Astrocyte of the cerebellum (primary cell): ENCODE measurements at regions not wholly inside any gene's neighbourhood (a gene's known extent, or its start where the extent isn't known, plus 50 kb on each side); places are given as distances from the start of the nearest gene placed in this dataset.

Experiments
- DNase-seq: peaks from one replicate; pipeline ENCODE4 v3.0.0-alpha.2; 2011; ENCODE audit warnings: low read depth
- H3K4me3 ChIP-seq: 2 replicates; pipeline ENCODE4 v1.5.1; 2011; ENCODE audit warnings: mild to moderate bottlenecking, low read depth, low read length, moderate library complexity
- in situ Hi-C: cut with HindIII; loops from 2 replicates; pipeline ENCODE4 v1.10.0; 2017; ENCODE audit warnings: low sequenced_read_pairs
- TF ChIP-seq, protein P1 (sequence below): IDR thresholded peaks from 2 replicates; pipeline ENCODE4 v1.5.1; 2012; ENCODE audit warnings: low read length, low read depth, moderate library complexity, mild to moderate bottlenecking; ENCODE audit errors: missing control alignments

DNA sequence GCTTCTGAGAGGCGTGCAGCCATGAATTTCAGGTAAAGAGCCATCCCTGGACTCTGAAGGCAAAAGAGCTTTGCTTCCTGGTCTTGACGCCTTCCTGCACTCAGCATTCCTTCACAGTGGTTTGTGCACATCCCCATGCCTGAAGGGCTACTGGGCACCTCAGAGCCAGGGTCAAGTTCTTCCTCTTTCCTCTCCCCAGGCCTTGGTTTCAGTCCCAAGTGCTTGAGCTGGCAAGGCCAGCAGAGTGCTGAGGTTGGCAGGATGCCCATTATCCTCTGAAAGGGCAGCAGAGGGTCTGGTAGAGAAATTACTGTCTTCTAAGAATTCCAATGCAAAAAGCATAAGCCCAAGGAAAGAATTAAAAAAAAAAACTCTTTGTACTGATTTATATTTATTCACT, 1064.9 kb downstream of the TTLL7 start:
- TF ChIP-seq, protein P1, sequence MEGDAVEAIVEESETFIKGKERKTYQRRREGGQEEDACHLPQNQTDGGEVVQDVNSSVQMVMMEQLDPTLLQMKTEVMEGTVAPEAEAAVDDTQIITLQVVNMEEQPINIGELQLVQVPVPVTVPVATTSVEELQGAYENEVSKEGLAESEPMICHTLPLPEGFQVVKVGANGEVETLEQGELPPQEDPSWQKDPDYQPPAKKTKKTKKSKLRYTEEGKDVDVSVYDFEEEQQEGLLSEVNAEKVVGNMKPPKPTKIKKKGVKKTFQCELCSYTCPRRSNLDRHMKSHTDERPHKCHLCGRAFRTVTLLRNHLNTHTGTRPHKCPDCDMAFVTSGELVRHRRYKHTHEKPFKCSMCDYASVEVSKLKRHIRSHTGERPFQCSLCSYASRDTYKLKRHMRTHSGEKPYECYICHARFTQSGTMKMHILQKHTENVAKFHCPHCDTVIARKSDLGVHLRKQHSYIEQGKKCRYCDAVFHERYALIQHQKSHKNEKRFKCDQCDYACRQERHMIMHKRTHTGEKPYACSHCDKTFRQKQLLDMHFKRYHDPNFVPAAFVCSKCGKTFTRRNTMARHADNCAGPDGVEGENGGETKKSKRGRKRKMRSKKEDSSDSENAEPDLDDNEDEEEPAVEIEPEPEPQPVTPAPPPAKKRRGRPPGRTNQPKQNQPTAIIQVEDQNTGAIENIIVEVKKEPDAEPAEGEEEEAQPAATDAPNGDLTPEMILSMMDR: no peak
- no peak overlapping the region for H3K4me3 ChIP-seq
- in situ Hi-C loops: no loop called here
- no peak for DNase-seq

DNA sequence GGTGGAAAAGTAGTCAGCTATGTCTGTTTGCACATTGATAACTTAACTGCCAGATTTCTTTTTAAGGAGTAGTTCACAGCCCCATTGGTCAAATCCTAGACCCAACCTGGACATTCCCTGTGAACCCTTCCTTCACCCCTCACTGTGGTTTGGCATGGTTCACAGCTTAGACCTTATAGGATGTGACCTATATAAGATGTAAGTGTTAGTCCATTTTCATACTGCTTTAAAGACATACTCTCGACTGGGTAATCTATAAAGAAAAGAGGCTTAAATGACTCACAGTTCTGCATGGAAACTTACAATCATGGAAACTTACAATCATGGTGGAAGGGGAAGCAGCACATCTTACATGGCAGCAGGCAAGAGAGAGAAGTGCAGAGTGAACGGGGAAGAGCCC, 1066.2 kb downstream of the TTLL7 start:
- no peak for DNase-seq
- in situ Hi-C loops: no loop called here
- TF ChIP-seq, protein P1: no peak
- H3K4me3 ChIP-seq: no peak overlapping the region

DNA sequence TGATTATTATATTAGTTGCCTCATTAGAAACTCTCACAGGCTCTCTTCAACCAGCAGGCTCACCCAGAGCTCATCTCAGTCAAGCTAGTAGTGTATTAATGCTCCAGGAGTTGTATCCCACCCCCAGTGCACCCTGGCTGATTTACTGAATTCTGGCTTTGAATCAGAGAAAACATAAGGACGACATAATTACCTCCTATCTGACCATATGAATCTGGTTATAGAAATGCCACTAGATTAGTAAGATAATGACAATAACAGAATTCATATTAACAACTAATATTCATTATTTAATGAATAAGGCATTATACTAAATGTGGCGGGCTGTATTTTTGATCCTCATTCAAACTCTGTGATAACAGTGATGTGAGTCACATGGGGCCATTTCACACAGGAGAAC, 1066.7 kb downstream of the TTLL7 start:
- TF ChIP-seq, protein P1: no peak
- in situ Hi-C loops: no loop called here

DNA sequence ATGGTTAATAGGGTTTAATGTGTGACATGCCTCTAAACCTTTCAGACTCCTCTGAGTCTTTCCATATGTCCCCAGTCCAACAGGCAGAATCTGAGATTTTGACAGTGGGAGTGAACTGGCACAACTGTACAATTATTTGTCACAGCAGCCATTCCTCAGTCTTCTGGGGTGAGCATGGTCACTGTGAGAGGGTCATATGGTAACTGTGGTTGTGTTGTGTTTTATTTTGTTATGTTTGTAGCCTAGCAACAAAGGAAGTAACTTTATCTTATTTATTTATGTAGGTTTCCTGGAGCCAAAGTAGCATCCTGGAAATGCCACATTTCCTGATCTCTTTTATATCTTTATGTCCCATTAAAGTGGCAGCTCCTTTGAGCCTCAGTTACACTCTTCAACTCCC, 1067.9 kb downstream of the TTLL7 start:
- TF ChIP-seq, protein P1: no peak
- no peak for DNase-seq
- no peak overlapping the region for H3K4me3 ChIP-seq
- in situ Hi-C loops: no loop called here

More for the DNA sequence above, 1066.7 kb downstream of the TTLL7 start:
- no peak for DNase-seq
- no peak overlapping the region for H3K4me3 ChIP-seq

DNA sequence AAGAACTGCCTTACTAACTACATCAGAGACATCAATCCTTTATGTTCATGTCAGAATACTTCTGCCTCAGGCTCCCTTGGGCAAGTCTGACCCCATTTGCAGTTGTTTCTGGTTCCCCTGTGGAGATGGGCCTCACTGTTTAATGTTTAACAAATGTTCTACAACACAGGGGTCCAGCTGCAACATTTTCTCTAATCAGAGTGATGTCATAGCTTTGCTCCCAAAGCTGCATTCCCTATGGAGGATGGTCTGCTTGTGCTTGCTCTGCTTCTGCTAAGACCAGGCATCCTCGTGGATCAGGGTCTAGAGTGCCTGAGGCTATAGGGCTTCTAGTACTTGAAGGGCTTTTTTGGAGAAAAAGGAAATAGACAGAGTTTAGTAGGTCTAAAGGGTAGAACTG, 1071.2 kb downstream of the TTLL7 start:
- TF ChIP-seq, protein P1: no peak
- in situ Hi-C loops: no loop called here
- no peak for DNase-seq

DNA sequence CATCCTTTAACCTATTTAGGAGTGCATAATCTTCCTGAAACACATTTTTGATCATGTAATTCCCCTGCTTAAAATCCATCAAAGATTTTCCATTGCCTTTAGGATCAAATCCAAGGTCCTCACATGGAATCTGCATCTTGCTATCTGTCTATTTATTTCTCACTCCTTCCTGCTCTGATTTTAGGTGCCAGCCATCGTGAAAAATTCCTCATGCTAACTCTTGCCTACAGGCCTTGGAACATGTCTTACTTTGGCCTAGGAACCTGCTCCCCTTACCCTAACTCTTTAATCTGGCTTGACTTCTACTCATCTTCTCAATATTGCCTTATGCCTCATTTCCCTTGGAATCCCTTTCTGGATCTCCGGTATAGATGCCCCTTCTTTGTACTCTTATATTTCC, 1074.3 kb downstream of the TTLL7 start:
- no peak for DNase-seq
- in situ Hi-C loops: no loop called here
- H3K4me3 ChIP-seq: no peak overlapping the region
- TF ChIP-seq, protein P1: no peak

More for the DNA sequence above, 1071.2 kb downstream of the TTLL7 start:
- no peak overlapping the region for H3K4me3 ChIP-seq

DNA sequence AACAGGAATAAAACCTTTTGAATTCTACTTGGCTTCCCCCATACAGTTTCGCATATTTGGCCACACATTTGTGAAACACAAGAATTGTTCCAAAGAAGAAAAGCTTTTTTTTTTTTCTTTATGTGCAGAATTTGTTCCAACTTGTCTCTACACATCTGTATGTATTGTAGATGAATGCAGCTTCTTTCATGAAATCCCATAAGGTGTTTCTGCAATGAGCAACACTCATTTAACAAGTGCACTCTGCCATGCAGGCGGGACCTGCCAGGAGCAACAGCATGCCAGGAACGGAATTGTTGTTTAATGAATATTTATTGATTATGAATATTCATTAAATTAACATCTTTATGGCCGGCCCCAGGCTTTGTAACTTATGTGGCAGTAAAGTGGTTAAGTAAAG, 1075.0 kb downstream of the TTLL7 start:
- TF ChIP-seq, protein P1: no peak
- no peak overlapping the region for H3K4me3 ChIP-seq
- no peak for DNase-seq
- in situ Hi-C loops: no loop called here
